ENCODE measurements at regions not wholly inside any gene's neighbourhood (a gene's known extent, or its start where the extent isn't known, plus 50 kb on each side); places are given as distances from the start of the nearest gene placed in this dataset.

DNA sequence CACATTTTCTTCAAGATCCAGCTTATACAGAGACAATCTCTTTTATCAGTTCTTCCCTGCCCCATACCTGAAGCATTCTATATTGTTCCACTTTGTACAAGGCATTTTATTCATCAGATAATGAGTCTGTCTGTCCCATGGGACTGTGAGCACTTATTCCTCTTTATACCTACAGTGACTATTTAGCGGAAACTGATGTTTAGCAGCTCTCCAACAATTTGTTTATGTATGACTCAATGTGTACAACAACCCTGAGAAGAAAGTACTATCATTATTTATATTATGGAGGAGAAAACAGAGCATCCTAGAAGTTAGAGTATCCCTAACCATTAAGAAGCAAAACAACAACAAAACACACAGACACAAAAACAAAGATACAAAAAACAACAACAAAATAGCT is 306.5 kb downstream of the PRDM5 start:
- TF ChIP-seq POLR2A (IDR thresholded peaks at IDR 0.05): no peak
- TF ChIP-seq, protein P1, sequence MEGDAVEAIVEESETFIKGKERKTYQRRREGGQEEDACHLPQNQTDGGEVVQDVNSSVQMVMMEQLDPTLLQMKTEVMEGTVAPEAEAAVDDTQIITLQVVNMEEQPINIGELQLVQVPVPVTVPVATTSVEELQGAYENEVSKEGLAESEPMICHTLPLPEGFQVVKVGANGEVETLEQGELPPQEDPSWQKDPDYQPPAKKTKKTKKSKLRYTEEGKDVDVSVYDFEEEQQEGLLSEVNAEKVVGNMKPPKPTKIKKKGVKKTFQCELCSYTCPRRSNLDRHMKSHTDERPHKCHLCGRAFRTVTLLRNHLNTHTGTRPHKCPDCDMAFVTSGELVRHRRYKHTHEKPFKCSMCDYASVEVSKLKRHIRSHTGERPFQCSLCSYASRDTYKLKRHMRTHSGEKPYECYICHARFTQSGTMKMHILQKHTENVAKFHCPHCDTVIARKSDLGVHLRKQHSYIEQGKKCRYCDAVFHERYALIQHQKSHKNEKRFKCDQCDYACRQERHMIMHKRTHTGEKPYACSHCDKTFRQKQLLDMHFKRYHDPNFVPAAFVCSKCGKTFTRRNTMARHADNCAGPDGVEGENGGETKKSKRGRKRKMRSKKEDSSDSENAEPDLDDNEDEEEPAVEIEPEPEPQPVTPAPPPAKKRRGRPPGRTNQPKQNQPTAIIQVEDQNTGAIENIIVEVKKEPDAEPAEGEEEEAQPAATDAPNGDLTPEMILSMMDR (IDR thresholded peaks at IDR 0.05 in 4 of 5, conservative IDR thresholded peaks at IDR 0.05 in 1 of 5): no peak
